ENCODE measurements at regions not wholly inside any gene's neighbourhood (a gene's known extent, or its start where the extent isn't known, plus 50 kb on each side); places are given as distances from the start of the nearest gene placed in this dataset.

DNA sequence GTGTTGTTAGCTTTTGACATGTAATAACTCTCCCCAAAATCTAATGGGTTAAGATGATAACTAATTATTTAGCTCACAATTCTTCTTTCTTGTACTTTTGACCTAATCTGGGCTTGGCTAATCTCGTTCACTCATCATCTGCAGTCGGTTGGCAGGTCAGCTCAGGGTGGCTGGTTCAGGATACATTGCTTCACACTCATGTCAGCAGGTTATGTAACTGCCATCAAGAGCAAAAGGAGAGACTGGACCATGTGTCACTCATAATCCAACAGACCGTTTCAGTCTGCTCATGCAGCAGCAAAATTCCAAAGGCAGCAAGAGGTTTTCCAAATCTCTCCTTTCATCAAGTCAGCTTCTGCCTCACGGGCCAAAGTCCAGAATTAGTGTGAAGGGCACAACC, 998.4 kb upstream of the CTNND2 start:
- no peak overlapping the region for H3K4me2 ChIP-seq
- no peaks in the 10 kb centered on the region for H3K27me3 ChIP-seq (ENCODE audit: insufficient read depth)
- ATAC-seq = no peak
- no peaks in the 10 kb centered on the region for H3K36me3 ChIP-seq (ENCODE audit: insufficient read depth)
- H3K79me2 ChIP-seq (replicated peaks; ENCODE audit: insufficient read depth) = no peaks in the 10 kb centered on the region
- no peak for TF ChIP-seq ETS1 (IDR thresholded peaks at IDR 0.05)
- no peak for TF ChIP-seq STAT1 (IDR thresholded peaks at IDR 0.05; ENCODE audit: unreplicated experiment)
- TF ChIP-seq EZH2 (IDR thresholded peaks at IDR 0.05; ENCODE audit: low read depth, unreplicated experiment) = no peak
- TF ChIP-seq EZH2phosphoT487 (IDR thresholded peaks at IDR 0.05; ENCODE audit: unreplicated experiment) = no peak
- TF ChIP-seq ZNF331 (CRISPR knock-in tag; IDR thresholded peaks at IDR 0.05; ENCODE audit: low read depth) = no peak
- no peak for TF ChIP-seq JUNB (IDR thresholded peaks at IDR 0.05; ENCODE audit: unreplicated experiment)
- TF ChIP-seq CTCF (conservative IDR thresholded peaks at IDR 0.05; ENCODE audit: low read depth in 2 of 2) = no peak
- no peak for TF ChIP-seq POLR2AphosphoS5 (IDR thresholded peaks at IDR 0.05; ENCODE audit: low read depth)
- TF ChIP-seq ZNF114 (CRISPR knock-in tag; IDR thresholded peaks at IDR 0.05) = no peak
- no peak for TF ChIP-seq CREB1 (CRISPR knock-in tag; IDR thresholded peaks at IDR 0.05; ENCODE audit: low read depth)
- no peak for TF ChIP-seq ZNF462 (CRISPR knock-in tag; IDR thresholded peaks at IDR 0.05)
- TF ChIP-seq NANOG (IDR thresholded peaks at IDR 0.05; ENCODE audit: borderline replicate concordance) = no peak
- TF ChIP-seq, protein P1, sequence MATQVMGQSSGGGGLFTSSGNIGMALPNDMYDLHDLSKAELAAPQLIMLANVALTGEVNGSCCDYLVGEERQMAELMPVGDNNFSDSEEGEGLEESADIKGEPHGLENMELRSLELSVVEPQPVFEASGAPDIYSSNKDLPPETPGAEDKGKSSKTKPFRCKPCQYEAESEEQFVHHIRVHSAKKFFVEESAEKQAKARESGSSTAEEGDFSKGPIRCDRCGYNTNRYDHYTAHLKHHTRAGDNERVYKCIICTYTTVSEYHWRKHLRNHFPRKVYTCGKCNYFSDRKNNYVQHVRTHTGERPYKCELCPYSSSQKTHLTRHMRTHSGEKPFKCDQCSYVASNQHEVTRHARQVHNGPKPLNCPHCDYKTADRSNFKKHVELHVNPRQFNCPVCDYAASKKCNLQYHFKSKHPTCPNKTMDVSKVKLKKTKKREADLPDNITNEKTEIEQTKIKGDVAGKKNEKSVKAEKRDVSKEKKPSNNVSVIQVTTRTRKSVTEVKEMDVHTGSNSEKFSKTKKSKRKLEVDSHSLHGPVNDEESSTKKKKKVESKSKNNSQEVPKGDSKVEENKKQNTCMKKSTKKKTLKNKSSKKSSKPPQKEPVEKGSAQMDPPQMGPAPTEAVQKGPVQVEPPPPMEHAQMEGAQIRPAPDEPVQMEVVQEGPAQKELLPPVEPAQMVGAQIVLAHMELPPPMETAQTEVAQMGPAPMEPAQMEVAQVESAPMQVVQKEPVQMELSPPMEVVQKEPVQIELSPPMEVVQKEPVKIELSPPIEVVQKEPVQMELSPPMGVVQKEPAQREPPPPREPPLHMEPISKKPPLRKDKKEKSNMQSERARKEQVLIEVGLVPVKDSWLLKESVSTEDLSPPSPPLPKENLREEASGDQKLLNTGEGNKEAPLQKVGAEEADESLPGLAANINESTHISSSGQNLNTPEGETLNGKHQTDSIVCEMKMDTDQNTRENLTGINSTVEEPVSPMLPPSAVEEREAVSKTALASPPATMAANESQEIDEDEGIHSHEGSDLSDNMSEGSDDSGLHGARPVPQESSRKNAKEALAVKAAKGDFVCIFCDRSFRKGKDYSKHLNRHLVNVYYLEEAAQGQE (IDR thresholded peaks at IDR 0.05; ENCODE audit: unreplicated experiment) = no peak
- Mint-ChIP-seq H3K27ac (no peak overlapping the region), H3K9me3 (no peaks in the 10 kb centered on the region), H3K36me3 (ENCODE audit: low read depth) (no peaks in the 10 kb centered on the region), H3K4me3 (no peak overlapping the region), H3K27me3 (ENCODE audit: insufficient read depth, low read depth, poor library complexity) (no peaks in the 10 kb centered on the region), H3K4me1 (no peaks in the 10 kb centered on the region)
- H4K20me1 ChIP-seq (replicated peaks; ENCODE audit: insufficient read depth) = no peaks in the 10 kb centered on the region
- H3K4me1 ChIP-seq (ENCODE audit: insufficient read depth) = no peaks in the 10 kb centered on the region
- H3K4me3 ChIP-seq = no peak overlapping the region
- H2AFZ ChIP-seq = no peak overlapping the region
- DNase-seq (ENCODE audit: low spot score) = no peak
- H3F3A ChIP-seq (replicated peaks; ENCODE audit: low read depth) = no peaks in the 10 kb centered on the region
- peaks cover 3% of the 10 kb centered on the region; the same call in 1 of the 2 replicates for H3K9me2 ChIP-seq (ENCODE audit: insufficient read depth)
- no peak overlapping the region for H3K27ac ChIP-seq (ENCODE audit: low read depth)

Measured in GM23338 (cell line).